ENCODE measurements at regions not wholly inside any gene's neighbourhood (a gene's known extent, or its start where the extent isn't known, plus 50 kb on each side); places are given as distances from the start of the nearest gene placed in this dataset.

- Histone ChIP-seq H2BK20ac (ENCODE audit: low read depth, low read length, poor library complexity, severe bottlenecking) (no peak overlapping the region), H2BK12ac (ENCODE audit: insufficient read length, low read depth, low read length) (no peak overlapping the region), H3K23me2 (ENCODE audit: insufficient read length, low read depth, low read length, poor library complexity, severe bottlenecking) (no peaks in the 10 kb centered on the region), H4K8ac (replicated peaks; ENCODE audit: insufficient read length, low read depth, low read length) (no peak overlapping the region), H2BK120ac (ENCODE audit: low read depth, low read length, poor library complexity, severe bottlenecking) (no peak overlapping the region), H2AFZ (ENCODE audit: low read length) (no peak overlapping the region), H4K20me1 (ENCODE audit: control insufficient read depth, insufficient read depth, insufficient read length) (no peaks in the 10 kb centered on the region), H3K4me1 (ENCODE audit: insufficient read depth, low read length) (no peaks in the 10 kb centered on the region), H3K4me2 (ENCODE audit: insufficient read depth, insufficient read length, low read length) (no peak overlapping the region), H3K9ac (ENCODE audit: extremely low read depth, insufficient read length, low read length) (no peak overlapping the region), H3K27ac (ENCODE audit: insufficient read length, low read depth, low read length) (no peak overlapping the region), H3K79me2 (ENCODE audit: insufficient read depth, low read length) (no peaks in the 10 kb centered on the region), H3K18ac (ENCODE audit: insufficient read length, low read depth, low read length) (no peak overlapping the region), H3T11ph (ENCODE audit: low read length) (no peak overlapping the region), H3K23ac (ENCODE audit: insufficient read length, low read depth, low read length) (no peak overlapping the region), H3K79me1 (ENCODE audit: insufficient read depth, low read depth, low read length, poor library complexity, severe bottlenecking) (no peaks in the 10 kb centered on the region), H3K56ac (ENCODE audit: insufficient read length, low read depth, low read length) (no peak overlapping the region), H3K9me3 (ENCODE audit: control insufficient read depth, low read depth, low read length) (no peaks in the 10 kb centered on the region), H3K4ac (ENCODE audit: low read depth, low read length) (no peak overlapping the region), H3K14ac (ENCODE audit: insufficient read depth, low read length) (no peak overlapping the region), H3K27me3 (ENCODE audit: insufficient read depth, low read length) (no peaks in the 10 kb centered on the region), H4K5ac (ENCODE audit: insufficient read length, low read depth, low read length) (no peak overlapping the region), H2BK5ac (ENCODE audit: insufficient read length, low read length) (no peak overlapping the region), H2AK5ac (ENCODE audit: insufficient read length, low read length) (no peak overlapping the region), H4K91ac (ENCODE audit: insufficient read length, low read depth, low read length) (no peak overlapping the region), H2BK15ac (ENCODE audit: low read depth, low read length) (no peak overlapping the region)
- no peaks in the 10 kb centered on the region for H3K9me3 Mint-ChIP-seq
- H3K27ac Mint-ChIP-seq = no peak overlapping the region
- WGBS (ENCODE audit: extremely low coverage, insufficient read length, low lambda C conversion rate) = no CpG with 5 or more reads among the region's 1 CpG
- no peaks in the 10 kb centered on the region for H3K27me3 Mint-ChIP-seq (ENCODE audit: low read depth)
- peaks cover 5 to 6% of the 10 kb centered on the region in 2 experiments for H3K4me1 Mint-ChIP-seq
- no peaks in the 10 kb centered on the region for H3K36me3 Mint-ChIP-seq (ENCODE audit: insufficient read depth in 1 of 3, low read depth in 3 of 3)
- H3K4me3 Mint-ChIP-seq = no peak overlapping the region
- DNase-seq = no peak
- no peak for TF ChIP-seq CTCF (conservative IDR thresholded peaks at IDR 0.05)
These were observed 135.8 kb upstream of the COL21A1 start for GRCh38 chr6:56383160-56383559.
